ENCODE measurements at regions not wholly inside any gene's neighbourhood (a gene's known extent, or its start where the extent isn't known, plus 50 kb on each side); places are given as distances from the start of the nearest gene placed in this dataset.

- H3K36me3 ChIP-seq (ENCODE audit: control insufficient read depth in 1 of 2, insufficient read depth in 2 of 2, low read length in 2 of 2) = no peaks in the 10 kb centered on the region
- peaks cover 12 to 31% of the 10 kb centered on the region in 2 experiments; a peak in 3 of 4 replicates for H3K9me3 ChIP-seq (ENCODE audit: control insufficient read depth in 1 of 2, insufficient read depth in 1 of 2, low read depth in 1 of 2, low read length in 2 of 2)
- H3K27me3 ChIP-seq (ENCODE audit: insufficient read depth, low read length) = no peaks in the 10 kb centered on the region
- no peak overlapping the region for H2AFZ ChIP-seq (ENCODE audit: low read depth, low read length, poor library complexity, severe bottlenecking)
- no peaks in the 10 kb centered on the region for H3K79me2 ChIP-seq (ENCODE audit: insufficient read depth, low read length)
- no peak overlapping the region for H3K4me3 ChIP-seq (replicated peaks in 1 of 2; ENCODE audit: low read depth in 1 of 2, low read length in 2 of 2)
- no TSS peak for BruUV-seq (replicated peaks)
- no peaks in the 10 kb centered on the region for H3K4me1 ChIP-seq (ENCODE audit: control insufficient read depth in 1 of 2, insufficient read depth in 2 of 2, low read length in 2 of 2)
- no peak for ATAC-seq
- H3K27ac ChIP-seq (ENCODE audit: low read depth, low read length) = no peak overlapping the region
- H3K9ac ChIP-seq (ENCODE audit: low read length) = no peak overlapping the region
- CTCF ChIA-PET = no interaction called here
- no peaks in the 10 kb centered on the region for H3K9me2 ChIP-seq (ENCODE audit: insufficient read depth)
- DNase-seq (ENCODE audit: low read depth, low spot score) = no peak
- no peaks in the 10 kb centered on the region; the same call in 1 of the 2 replicates for H4K20me1 ChIP-seq (ENCODE audit: insufficient read depth)
- intact Hi-C loops (cut with micrococcal nuclease) = no loop called here
- TF ChIP-seq RAD21 (IDR thresholded peaks at IDR 0.05; ENCODE audit: low read depth) (no peak), CEBPB (IDR thresholded peaks at IDR 0.05; ENCODE audit: low read depth) (no peak), EGR1 (IDR thresholded peaks at IDR 0.05; ENCODE audit: low read depth) (no peak), SP1 (IDR thresholded peaks at IDR 0.05; ENCODE audit: low read depth) (no peak)
- no peak overlapping the region for H3K4me2 ChIP-seq (ENCODE audit: low read length)
- RAD21 ChIA-PET (ENCODE audit: low non-redundant PET in 1 of 2, low total read pairs in 2 of 2, uncharacterized antibody in 2 of 2, unreplicated experiment in 2 of 2) = no interaction called here
- POLR2A ChIA-PET = no interaction called here
Measured at GRCh38 chr10:109245821-109246220, 677.5 kb downstream of the XPNPEP1 start.

GRCh38 chr10:109239371-109239770 is 683.9 kb downstream of the XPNPEP1 start:
- no peak overlapping the region for H3K27ac ChIP-seq (ENCODE audit: low read depth, low read length)
- no peak overlapping the region for H2AFZ ChIP-seq (ENCODE audit: low read depth, low read length, poor library complexity, severe bottlenecking)
- CTCF ChIA-PET = no interaction called here
- no peak overlapping the region for H3K4me3 ChIP-seq (replicated peaks in 1 of 2; ENCODE audit: low read depth in 1 of 2, low read length in 2 of 2)
- DNase-seq (ENCODE audit: low read depth, low spot score) = no peak
- H3K9me2 ChIP-seq (ENCODE audit: insufficient read depth) = no peaks in the 10 kb centered on the region
- H3K36me3 ChIP-seq (ENCODE audit: control insufficient read depth in 1 of 2, insufficient read depth in 2 of 2, low read length in 2 of 2) = no peaks in the 10 kb centered on the region
- no peak overlapping the region for H3K9ac ChIP-seq (ENCODE audit: low read length)
- POLR2A ChIA-PET = no interaction called here
- H4K20me1 ChIP-seq (ENCODE audit: insufficient read depth) = no peaks in the 10 kb centered on the region
- no peaks in the 10 kb centered on the region for H3K4me1 ChIP-seq (ENCODE audit: control insufficient read depth in 1 of 2, insufficient read depth in 2 of 2, low read length in 2 of 2)
- peaks cover 11 to 19% of the 10 kb centered on the region in 2 experiments; a peak in 3 of 4 replicates for H3K9me3 ChIP-seq (ENCODE audit: control insufficient read depth in 1 of 2, insufficient read depth in 1 of 2, low read depth in 1 of 2, low read length in 2 of 2)
- H3K27me3 ChIP-seq (ENCODE audit: insufficient read depth, low read length) = no peaks in the 10 kb centered on the region
- no peaks in the 10 kb centered on the region for H3K79me2 ChIP-seq (ENCODE audit: insufficient read depth, low read length)
- H3K4me2 ChIP-seq (ENCODE audit: low read length) = no peak overlapping the region
- no TSS peak for BruUV-seq (replicated peaks)
- RAD21 ChIA-PET (ENCODE audit: low non-redundant PET in 1 of 2, low total read pairs in 2 of 2, uncharacterized antibody in 2 of 2, unreplicated experiment in 2 of 2) = no interaction called here
- ATAC-seq = no peak
- intact Hi-C loops (cut with micrococcal nuclease) = no loop called here
- TF ChIP-seq POLR2AphosphoS5 (IDR thresholded peaks at IDR 0.05; ENCODE audit: low read depth, low read length) (no peak), TCF7L2 (IDR thresholded peaks at IDR 0.05; ENCODE audit: borderline replicate concordance, extremely low read depth, insufficient read depth, insufficient read length) (no peak), MAX (IDR thresholded peaks at IDR 0.05) (no peak), SRF (IDR thresholded peaks at IDR 0.05; ENCODE audit: low read depth) (no peak), EZH2phosphoT487 (IDR thresholded peaks at IDR 0.05; ENCODE audit: borderline replicate concordance) (no peak), ATF3 (IDR thresholded peaks at IDR 0.05) (no peak), CBX3 (IDR thresholded peaks at IDR 0.05; ENCODE audit: low read depth) (no peak), ZNF274 (IDR thresholded peaks at IDR 0.05; ENCODE audit: low read depth, low read length) (no peak), EZH2 (IDR thresholded peaks at IDR 0.05) (no peak), ZFX (IDR thresholded peaks at IDR 0.05) (no peak), REST (IDR thresholded peaks at IDR 0.05; ENCODE audit: low read depth) (no peak), YY1 (IDR thresholded peaks at IDR 0.05; ENCODE audit: extremely low read depth, insufficient replicate concordance, low read depth, low read length) (no peak)
- TF ChIP-seq, protein P1, sequence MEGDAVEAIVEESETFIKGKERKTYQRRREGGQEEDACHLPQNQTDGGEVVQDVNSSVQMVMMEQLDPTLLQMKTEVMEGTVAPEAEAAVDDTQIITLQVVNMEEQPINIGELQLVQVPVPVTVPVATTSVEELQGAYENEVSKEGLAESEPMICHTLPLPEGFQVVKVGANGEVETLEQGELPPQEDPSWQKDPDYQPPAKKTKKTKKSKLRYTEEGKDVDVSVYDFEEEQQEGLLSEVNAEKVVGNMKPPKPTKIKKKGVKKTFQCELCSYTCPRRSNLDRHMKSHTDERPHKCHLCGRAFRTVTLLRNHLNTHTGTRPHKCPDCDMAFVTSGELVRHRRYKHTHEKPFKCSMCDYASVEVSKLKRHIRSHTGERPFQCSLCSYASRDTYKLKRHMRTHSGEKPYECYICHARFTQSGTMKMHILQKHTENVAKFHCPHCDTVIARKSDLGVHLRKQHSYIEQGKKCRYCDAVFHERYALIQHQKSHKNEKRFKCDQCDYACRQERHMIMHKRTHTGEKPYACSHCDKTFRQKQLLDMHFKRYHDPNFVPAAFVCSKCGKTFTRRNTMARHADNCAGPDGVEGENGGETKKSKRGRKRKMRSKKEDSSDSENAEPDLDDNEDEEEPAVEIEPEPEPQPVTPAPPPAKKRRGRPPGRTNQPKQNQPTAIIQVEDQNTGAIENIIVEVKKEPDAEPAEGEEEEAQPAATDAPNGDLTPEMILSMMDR (IDR thresholded peaks at IDR 0.05 in 2 of 3, conservative IDR thresholded peaks at IDR 0.05 in 1 of 3; ENCODE audit: borderline replicate concordance in 1 of 3, insufficient read depth in 1 of 3, low read depth in 2 of 3, low read length in 2 of 3) = no peak

All from HCT116 (cell line).